ENCODE measurements at regions not wholly inside any gene's neighbourhood (a gene's known extent, or its start where the extent isn't known, plus 50 kb on each side); places are given as distances from the start of the nearest gene placed in this dataset.

GRCh38 chr5:153084511-153084910, 406.0 kb upstream of the GRIA1 start:
- H3K36me3 ChIP-seq (ENCODE audit: control insufficient read depth in 2 of 2, insufficient read depth in 2 of 2, low read length in 1 of 2), result no peaks in the 10 kb centered on the region
- ATAC-seq, result no peak
- no peaks in the 10 kb centered on the region for H3K79me2 ChIP-seq (ENCODE audit: control insufficient read depth, insufficient read depth, low read length)
- no peaks in the 10 kb centered on the region for H3K4me1 ChIP-seq (ENCODE audit: control insufficient read depth, insufficient read depth, low read length)
- H3K27ac ChIP-seq (ENCODE audit: control insufficient read depth, insufficient read depth), result no peak overlapping the region
- ChIA-PET RAD21 (ENCODE audit: unreplicated experiment) (interaction anchor here (0.8 kb wide), 1 partner anchor 9 kb away, joined by 3 read pairs; no protein-coding TSS in a partner anchor), POLR2A (no interaction called here), CTCF (no interaction called here), SMC1A (ENCODE audit: uncharacterized antibody, unreplicated experiment) (no interaction called here)
- no peak for DNase-seq (ENCODE audit: low read depth, low spot score)
- no TSS peak for BruUV-seq (replicated peaks)
- TF ChIP-seq MYC (IDR thresholded peaks at IDR 0.05; ENCODE audit: insufficient read depth, insufficient read length, insufficient replicate concordance, low read length, severe bottlenecking), result no peak
- no peak for TF ChIP-seq ZNF687 (IDR thresholded peaks at IDR 0.05)
- no peak for TF ChIP-seq MEF2A (IDR thresholded peaks at IDR 0.05; ENCODE audit: insufficient read depth, low read depth, low read length)
- no peak for TF ChIP-seq STAT1 (conservative IDR thresholded peaks at IDR 0.05)
- no peak for TF ChIP-seq SMAD1 (IDR thresholded peaks at IDR 0.05; ENCODE audit: low read depth, partially characterized antibody)
- no peak for TF ChIP-seq EP300 (IDR thresholded peaks at IDR 0.05; ENCODE audit: borderline replicate concordance in 1 of 2, control insufficient read depth in 1 of 2, low read depth in 2 of 2, low read length in 2 of 2)
- TF ChIP-seq CHD2 (IDR thresholded peaks at IDR 0.05; ENCODE audit: borderline replicate concordance, low read depth, low read length), result no peak
- TF ChIP-seq FOXM1 (IDR thresholded peaks at IDR 0.05; ENCODE audit: low read depth, low read length), result no peak
- no peak for TF ChIP-seq BCL3 (IDR thresholded peaks at IDR 0.05; ENCODE audit: borderline replicate concordance, insufficient read depth, low read depth, low read length, poor library complexity, severe bottlenecking)
- no peak for TF ChIP-seq CHD4 (IDR thresholded peaks at IDR 0.05)
- TF ChIP-seq MLLT1 (IDR thresholded peaks at IDR 0.05), result no peak
- no peak for TF ChIP-seq SREBF2 (IDR thresholded peaks at IDR 0.05; ENCODE audit: low read length)
- TF ChIP-seq POLR2A (IDR thresholded peaks at IDR 0.05; ENCODE audit: low read depth, low read length), result no peak
- TF ChIP-seq HDAC2 (IDR thresholded peaks at IDR 0.05), result no peak
- no peaks in the 10 kb centered on the region for H3K27me3 ChIP-seq (replicated peaks in 1 of 2; ENCODE audit: control insufficient read depth in 2 of 2, insufficient read depth in 2 of 2, low read length in 1 of 2)
- in situ Hi-C loops (cut with MboI), result no loop called here
- 86% methylated on average over 3 of the region's 3 CpGs for WGBS (ENCODE audit: insufficient coverage, insufficient replicate concordance, low lambda C conversion rate, missing lambda C conversion rate)
- H3K9ac ChIP-seq (ENCODE audit: control insufficient read depth, insufficient read depth, low read length), result no peak overlapping the region
- intact Hi-C loops (cut with micrococcal nuclease; ENCODE audit: unreplicated experiment), result no loop called here
- H2AFZ ChIP-seq (ENCODE audit: control insufficient read depth, low read depth, low read length), result no peak overlapping the region
- H4K20me1 ChIP-seq (ENCODE audit: control insufficient read depth, insufficient read depth), result no peaks in the 10 kb centered on the region
- FAIRE-seq, result no peak
- H3K9me3 ChIP-seq (replicated peaks; ENCODE audit: control insufficient read depth, insufficient read depth, low read length), result no peaks in the 10 kb centered on the region
- no peak overlapping the region for H3K4me2 ChIP-seq (ENCODE audit: control insufficient read depth, insufficient read depth)
- H3K4me3 ChIP-seq, result no peak overlapping the region
